Esophagus muscularis mucosa (tissue), 4 donors: ENCODE measurements at regions not wholly inside any gene's neighbourhood (a gene's known extent, or its start where the extent isn't known, plus 50 kb on each side); places are given as distances from the start of the nearest gene placed in this dataset.
"Not testable (repeated sequence)": the region's sequence is repeated elsewhere in the genome, so short reads cannot be mapped to it uniquely, and the experiment has no call there.

Source experiments
- DNase-seq: peaks from one replicate; pipeline ENCODE4 v3.0.0-alpha.2; 2017; ENCODE audit errors: extremely low spot score
- H3K27ac ChIP-seq, 4 donors: fragments of 200-600 bp; sonication (generic); replicated peaks in 1 of 4; 1 replicate in 3 of 4; 2 replicates in 1 of 4; pipeline ENCODE4 v1.5.1; 2016 to 2019; ENCODE audit warnings: mild to moderate bottlenecking in 1 of 4
- H3K27me3 ChIP-seq, 4 donors: fragments of 200-600 bp; sonication (generic); one replicate each; pipeline versions ENCODE4 v1.5.1 to v1.6.0; 2016 to 2019
- H3K36me3 ChIP-seq, 4 donors: fragments of 200-600 bp; sonication (generic); one replicate each; pipeline ENCODE4 v1.5.1; 2016 to 2019
- H3K4me1 ChIP-seq, 4 donors: fragments of 200-600 bp; sonication (generic); one replicate each; pipeline ENCODE4 v1.5.1; 2016 to 2019
- H3K4me3 ChIP-seq, 4 donors: fragments of 200-600 bp; sonication (generic); 1 replicate in 2 of 4; 2 replicates in 2 of 4; pipeline ENCODE4 v1.5.1; 2016 to 2019; ENCODE audit warnings: mild to moderate bottlenecking in 4 of 4, moderate library complexity in 1 of 4
- H3K9me3 ChIP-seq, 4 donors: fragments of 200-600 bp; sonication (generic); 1 replicate in 3 of 4; 2 replicates in 1 of 4; pipeline ENCODE4 v1.5.1; 2016 to 2019
- EP300 ChIP-seq: sonication (generic); formaldehyde crosslinking; IDR thresholded peaks from one replicate; pipeline ENCODE4 v1.6.1; 2017; ENCODE audit warnings: antibody characterized with exemption
- POLR2A ChIP-seq: fragments of 450-650 bp; IDR thresholded peaks from one replicate; pipeline ENCODE4 v1.6.1; 2017; ENCODE audit warnings: antibody characterized with exemption, moderate library complexity, mild to moderate bottlenecking, low read depth
- POLR2AphosphoS5 ChIP-seq, 2 donors: sonication (generic); formaldehyde crosslinking; IDR thresholded peaks; one replicate each; pipeline ENCODE4 v1.6.1; 2017; ENCODE audit warnings: antibody characterized with exemption in 2 of 2
- WGBS: methylation state at CpG from one replicate; pipeline ENCODE4 v1.1.5; 2018; 5-methylcytosine and 5-hydroxymethylcytosine counted together
- intact Hi-C: fragments of 100-400 bp; cut with DNase I; formaldehyde crosslinking; loops from one replicate; pipeline ENCODE4 v1.15.1; 2023
- TF ChIP-seq, protein P1 (sequence below), 3 experiments: fragments of 200-600 bp in 2 of 3; fragments of 450-650 bp in 1 of 3; sonication (generic) in 2 of 3; IDR thresholded peaks; one replicate each; pipeline ENCODE4 v1.5.1; 2017 to 2019; ENCODE audit warnings: antibody characterized with exemption in 3 of 3, mild to moderate bottlenecking in 2 of 3, moderate library complexity in 1 of 3

- H3K27me3 ChIP-seq = no peaks in the 10 kb centered on the region
- H3K9me3 ChIP-seq = peaks cover 0 to 7% (median 0%) of the 10 kb centered on the region in 4 donors
- no peak overlapping the region for H3K27ac ChIP-seq
- intact Hi-C loops = no loop called here
- no peak for DNase-seq
- H3K4me3 ChIP-seq = no peak overlapping the region
- 86% methylated on average over 4 of the region's 4 CpGs for WGBS
- H3K36me3 ChIP-seq = no peaks in the 10 kb centered on the region
- TF ChIP-seq EP300 = no peak
- TF ChIP-seq POLR2A = no peak
- TF ChIP-seq, protein P1, sequence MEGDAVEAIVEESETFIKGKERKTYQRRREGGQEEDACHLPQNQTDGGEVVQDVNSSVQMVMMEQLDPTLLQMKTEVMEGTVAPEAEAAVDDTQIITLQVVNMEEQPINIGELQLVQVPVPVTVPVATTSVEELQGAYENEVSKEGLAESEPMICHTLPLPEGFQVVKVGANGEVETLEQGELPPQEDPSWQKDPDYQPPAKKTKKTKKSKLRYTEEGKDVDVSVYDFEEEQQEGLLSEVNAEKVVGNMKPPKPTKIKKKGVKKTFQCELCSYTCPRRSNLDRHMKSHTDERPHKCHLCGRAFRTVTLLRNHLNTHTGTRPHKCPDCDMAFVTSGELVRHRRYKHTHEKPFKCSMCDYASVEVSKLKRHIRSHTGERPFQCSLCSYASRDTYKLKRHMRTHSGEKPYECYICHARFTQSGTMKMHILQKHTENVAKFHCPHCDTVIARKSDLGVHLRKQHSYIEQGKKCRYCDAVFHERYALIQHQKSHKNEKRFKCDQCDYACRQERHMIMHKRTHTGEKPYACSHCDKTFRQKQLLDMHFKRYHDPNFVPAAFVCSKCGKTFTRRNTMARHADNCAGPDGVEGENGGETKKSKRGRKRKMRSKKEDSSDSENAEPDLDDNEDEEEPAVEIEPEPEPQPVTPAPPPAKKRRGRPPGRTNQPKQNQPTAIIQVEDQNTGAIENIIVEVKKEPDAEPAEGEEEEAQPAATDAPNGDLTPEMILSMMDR (IDR thresholded peaks at IDR 0.05) = no peak
- TF ChIP-seq POLR2AphosphoS5 (IDR thresholded peaks at IDR 0.05) = no peak
- H3K4me1 ChIP-seq = no peaks in the 10 kb centered on the region
These were observed 79.7 kb upstream of the MARK1 start for GRCh38 chr1:220448217-220448616.

DNA sequence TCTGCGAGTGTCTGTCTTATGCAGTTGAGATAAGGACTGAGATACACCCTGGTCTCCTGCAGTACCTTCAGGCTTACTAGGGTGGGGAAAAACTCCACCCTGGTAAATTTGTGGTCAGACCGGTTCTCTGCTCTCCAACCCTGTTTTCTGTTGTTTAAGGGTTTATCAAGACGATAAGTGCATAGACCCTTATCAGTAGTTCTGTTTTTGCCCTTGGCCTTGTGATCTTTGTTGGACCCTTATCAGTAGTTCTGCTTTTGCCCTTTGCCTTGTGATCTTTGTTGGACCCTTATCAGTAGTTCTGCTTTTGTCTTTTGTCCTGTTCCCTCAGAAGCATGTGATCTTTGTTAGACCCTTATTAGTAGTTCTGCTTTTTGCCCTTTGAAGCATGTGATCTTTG lies 83.3 kb upstream of the MARK1 start:
- H3K4me1 ChIP-seq, DNase-seq, H3K9me3 ChIP-seq, H3K27me3 ChIP-seq, intact Hi-C loops, H3K27ac ChIP-seq, H3K36me3 ChIP-seq, H3K4me3 ChIP-seq: not testable (repeated sequence)
- 90% methylated on average over 3 of the region's 3 CpGs for WGBS

GRCh38 chr1:220441211-220441610 lies 86.7 kb upstream of the MARK1 start:
- peaks cover 0 to 7% (median 0%) of the 10 kb centered on the region in 4 donors for H3K9me3 ChIP-seq
- intact Hi-C loops = no loop called here
- no peak for TF ChIP-seq EP300
- TF ChIP-seq POLR2A = no peak
- TF ChIP-seq, protein P1 (IDR thresholded peaks at IDR 0.05) = no peak
- TF ChIP-seq POLR2AphosphoS5 (IDR thresholded peaks at IDR 0.05) = no peak
- no peaks in the 10 kb centered on the region for H3K36me3 ChIP-seq
- H3K4me1 ChIP-seq = no peaks in the 10 kb centered on the region
- no peak overlapping the region for H3K27ac ChIP-seq
- no peak overlapping the region for H3K4me3 ChIP-seq
- H3K27me3 ChIP-seq = no peaks in the 10 kb centered on the region
- 54% methylated on average over 3 of the region's 3 CpGs for WGBS
- no peak for DNase-seq

GRCh38 chr1:220438741-220439140 lies 89.2 kb upstream of the MARK1 start:
- Histone ChIP-seq H3K27ac (no peak overlapping the region), H3K27me3 (no peaks in the 10 kb centered on the region)
- 88% methylated on average over 2 of the region's 2 CpGs for WGBS

DNA sequence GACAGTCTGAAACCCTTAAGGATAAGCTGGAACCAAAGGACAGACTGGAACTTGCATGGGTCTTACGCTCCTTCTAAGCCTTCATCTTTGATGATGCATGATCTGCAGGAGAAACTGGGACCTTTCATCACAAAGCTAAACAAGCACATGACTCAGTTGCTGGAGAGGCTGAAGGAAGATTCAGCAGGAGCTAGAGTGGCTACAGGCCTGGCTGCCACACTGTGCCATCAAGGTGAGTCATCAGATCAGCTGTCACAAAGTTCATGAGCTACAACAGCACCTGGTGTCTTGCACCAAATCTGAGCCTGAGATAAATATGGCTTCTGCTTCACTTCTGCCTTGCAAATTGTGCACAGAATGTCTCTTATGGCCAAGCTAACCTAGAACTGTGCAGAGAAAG lies 95.5 kb upstream of the MARK1 start:
- Histone ChIP-seq H3K9me3 (no peaks in the 10 kb centered on the region), H3K4me3 (no peak overlapping the region), H3K27ac (no peak overlapping the region), H3K27me3 (no peaks in the 10 kb centered on the region), H3K36me3 (no peaks in the 10 kb centered on the region), H3K4me1 (peaks cover 0 to 7% (median 0%) of the 10 kb centered on the region in 4 donors)
- TF ChIP-seq POLR2AphosphoS5 (IDR thresholded peaks at IDR 0.05) (no peak), EP300 (no peak), POLR2A (no peak)
- TF ChIP-seq, protein P1 (IDR thresholded peaks at IDR 0.05) = no peak
- intact Hi-C loops = no loop called here
- no peak for DNase-seq
- 100% methylated on average over 1 of the region's 1 CpG for WGBS

More at GRCh38 chr1:220438741-220439140, 89.2 kb upstream of the MARK1 start:
- Histone ChIP-seq H3K4me3 (no peak overlapping the region), H3K36me3 (no peaks in the 10 kb centered on the region), H3K4me1 (no peaks in the 10 kb centered on the region), H3K9me3 (peaks cover 0 to under 1% (median 0%) of the 10 kb centered on the region in 4 donors)
- TF ChIP-seq POLR2AphosphoS5 (IDR thresholded peaks at IDR 0.05) = no peak
- TF ChIP-seq EP300 = no peak
- TF ChIP-seq, protein P1 (IDR thresholded peaks at IDR 0.05) = no peak
- TF ChIP-seq POLR2A = no peak
- intact Hi-C loops = no loop called here
- DNase-seq = no peak
